Skin of body (tissue), 1 donor: ENCODE measurements at regions not wholly inside any gene's neighbourhood (a gene's known extent, or its start where the extent isn't known, plus 50 kb on each side); places are given as distances from the start of the nearest gene placed in this dataset.
"Not testable (repeated sequence)": the region's sequence is repeated elsewhere in the genome, so short reads cannot be mapped to it uniquely, and the experiment has no call there.

Experiments used
- DNase-seq: peaks from one replicate; lab custom pipeline; 2025; lab: John Stamatoyannopoulos, UW

- not testable (repeated sequence) for DNase-seq
These were observed 357.5 kb downstream of the CNTNAP3B start for GRCh38 chr9:41771693-41772092.

GRCh38 chr9:41754822-41755221, 374.4 kb downstream of the CNTNAP3B start:
- not testable (repeated sequence) for DNase-seq

GRCh38 chr9:41754403-41754802, 374.8 kb downstream of the CNTNAP3B start:
- DNase-seq, result not testable (repeated sequence)

- DNase-seq, result not testable (repeated sequence)
These were observed 387.3 kb downstream of the CNTNAP3B start for GRCh38 chr9:41741897-41742296.

GRCh38 chr9:41741173-41741572, 388.1 kb downstream of the CNTNAP3B start:
- not testable (repeated sequence) for DNase-seq

GRCh38 chr9:41738681-41739080, 390.5 kb downstream of the CNTNAP3B start:
- DNase-seq, result not testable (repeated sequence)

GRCh38 chr9:41699190-41699589, 430.0 kb downstream of the CNTNAP3B start:
- not testable (repeated sequence) for DNase-seq

GRCh38 chr9:41697080-41697479, 432.1 kb downstream of the CNTNAP3B start:
- not testable (repeated sequence) for DNase-seq

- DNase-seq, result not testable (repeated sequence)
These were observed 449.9 kb downstream of the CNTNAP3B start for GRCh38 chr9:41679312-41679711.

- not testable (repeated sequence) for DNase-seq
These were observed 465.7 kb downstream of the CNTNAP3B start for GRCh38 chr9:41663497-41664036.

GRCh38 chr9:41658706-41659105, 469.6 kb upstream of the ZNG1F start:
- DNase-seq, result not testable (repeated sequence)

- not testable (repeated sequence) for DNase-seq
These were observed 469.0 kb upstream of the ZNG1F start for GRCh38 chr9:41658116-41658515.

- not testable (repeated sequence) for DNase-seq
These were observed 468.0 kb upstream of the ZNG1F start for GRCh38 chr9:41657141-41657540.

GRCh38 chr9:41655071-41655554, 466.0 kb upstream of the ZNG1F start:
- DNase-seq, result peak; percentile 50

GRCh38 chr9:41654349-41654748, 465.2 kb upstream of the ZNG1F start:
- DNase-seq, result not testable (repeated sequence)

- DNase-seq, result not testable (repeated sequence)
These were observed 464.6 kb upstream of the ZNG1F start for GRCh38 chr9:41653560-41654340.

GRCh38 chr9:41652800-41653199, 463.7 kb upstream of the ZNG1F start:
- DNase-seq, result not testable (repeated sequence)

GRCh38 chr9:41652100-41652713, 463.1 kb upstream of the ZNG1F start:
- not testable (repeated sequence) for DNase-seq

GRCh38 chr9:41650086-41650485, 461.0 kb upstream of the ZNG1F start:
- DNase-seq, result not testable (repeated sequence)

GRCh38 chr9:41648564-41648963, 459.4 kb upstream of the ZNG1F start:
- not testable (repeated sequence) for DNase-seq

GRCh38 chr9:41646246-41646645, 457.1 kb upstream of the ZNG1F start:
- DNase-seq, result not testable (repeated sequence)
